H1 (cell line): ENCODE measurements at regions not wholly inside any gene's neighbourhood (a gene's known extent, or its start where the extent isn't known, plus 50 kb on each side); places are given as distances from the start of the nearest gene placed in this dataset.

ENCODE experiments used
- CTCF ChIA-PET: fragments of 300-600 bp; sonication (Branson Sonifier 250); formaldehyde crosslinking; loops from one replicate; lab custom pipeline; 2021; ENCODE audit not compliant: partially characterized antibody; lab: Charles Lee
- POLR2A ChIA-PET: fragments of 300-600 bp; sonication (Branson Sonifier 250); formaldehyde crosslinking; loops from one replicate; lab custom pipeline; 2021; ENCODE audit warnings: inconsistent platforms; ENCODE audit not compliant: partially characterized antibody; lab: Charles Lee
- DNase-seq, 2 experiments: peaks; one replicate each; pipeline versions ENCODE4 v3.0.0 to v3.0.0-alpha.2; 2010 to 2022; ENCODE audit warnings: low spot score in 2 of 2, low read depth in 1 of 2, mixed read lengths in 1 of 2
- FAIRE-seq: peaks from 2 replicates; lab custom pipeline; 2011; peaks lifted over from hg19 to GRCh38; lab: Jason Lieb, UNC
- H2AFZ ChIP-seq: 2 replicates; pipeline ENCODE4 v1.8.1; 2012; ENCODE audit warnings: low read length, inconsistent platforms
- H2AK5ac ChIP-seq: 2 replicates; pipeline ENCODE4 v1.6.1; 2013; ENCODE audit warnings: low read depth, low read length
- H2BK120ac ChIP-seq: replicated peaks from 2 replicates; pipeline ENCODE3; 2013; ENCODE audit warnings: low read depth, low read length, inconsistent platforms
- H2BK12ac ChIP-seq: 2 replicates; pipeline ENCODE4 v1.6.1; 2013; ENCODE audit warnings: low read depth, low read length
- H2BK15ac ChIP-seq: 2 replicates; pipeline ENCODE4 v1.6.1; 2013; ENCODE audit warnings: low read length
- H2BK20ac ChIP-seq: 2 replicates; pipeline ENCODE4 v1.6.1; 2013; ENCODE audit warnings: low read length
- H2BK5ac ChIP-seq: 2 replicates; pipeline ENCODE4 v1.6.1; 2013; ENCODE audit warnings: low read depth, low read length
- H3K14ac ChIP-seq: 2 replicates; pipeline ENCODE4 v1.6.1; 2013; ENCODE audit warnings: inconsistent platforms; ENCODE audit not compliant: insufficient read length
- H3K18ac ChIP-seq: 2 replicates; pipeline ENCODE4 v1.6.1; 2013; ENCODE audit warnings: low read length; ENCODE audit errors: extremely low read depth
- H3K23ac ChIP-seq: 2 replicates; pipeline ENCODE4 v1.6.1; 2013; ENCODE audit warnings: inconsistent platforms; ENCODE audit not compliant: insufficient read length
- H3K23me2 ChIP-seq: 2 replicates; pipeline ENCODE4 v1.6.1; 2013; ENCODE audit warnings: low read depth, low read length
- H3K27ac ChIP-seq: 2 replicates; pipeline ENCODE4 v1.6.1; 2011; ENCODE audit warnings: low read depth, low read length, inconsistent platforms
- H3K27me3 ChIP-seq, 4 experiments: replicated peaks in 1 of 4; 1 replicate in 1 of 4; 2 replicates in 3 of 4; pipeline versions ENCODE4 v1.6.1 to v1.8.1; 2011 to 2013; ENCODE audit warnings: low read length in 3 of 4, mild to moderate bottlenecking in 3 of 4, inconsistent platforms in 2 of 4, mixed read lengths in 2 of 4, moderate library complexity in 1 of 4; ENCODE audit not compliant: control insufficient read depth in 3 of 4, insufficient read depth in 3 of 4; ENCODE audit errors: extremely low read depth in 1 of 4
- H3K36me3 ChIP-seq, 4 experiments: 2 replicates each; pipeline versions ENCODE4 v1.6.1 to v1.8.1; 2011 to 2013; ENCODE audit warnings: mild to moderate bottlenecking in 4 of 4, low read length in 3 of 4, moderate library complexity in 2 of 4, control low read depth in 1 of 4, inconsistent platforms in 1 of 4; ENCODE audit not compliant: insufficient read depth in 4 of 4, control insufficient read depth in 2 of 4
- H3K4ac ChIP-seq: replicated peaks from 2 replicates; pipeline ENCODE3; 2013; ENCODE audit warnings: low read length, low read depth, mixed read lengths, inconsistent platforms; ENCODE audit not compliant: insufficient read length
- H3K4me1 ChIP-seq, 4 experiments: replicated peaks in 1 of 4; 1 replicate in 1 of 4; 2 replicates in 3 of 4; pipeline versions ENCODE4 v1.6.1 to v1.8.1; 2011 to 2013; ENCODE audit warnings: low read length in 3 of 4, inconsistent platforms in 2 of 4, mixed read lengths in 1 of 4; ENCODE audit not compliant: insufficient read depth in 4 of 4, control insufficient read depth in 3 of 4
- H3K4me2 ChIP-seq, 2 experiments: 2 replicates each; pipeline versions ENCODE4 v1.6.1 to v1.8.1; 2011 to 2013; ENCODE audit warnings: low read depth in 2 of 2, low read length in 2 of 2, control low read depth in 1 of 2, inconsistent platforms in 1 of 2, mild to moderate bottlenecking in 1 of 2; ENCODE audit not compliant: insufficient read depth in 1 of 2
- H3K4me3 ChIP-seq, 4 experiments: fragments of 200-600, 300-600 bp in 1 of 4; sonication (generic), shearing (Covaris generic), sonication (Bioruptor Twin) in 1 of 4; 2 replicates each; pipeline versions ENCODE4 v1.5.1 to v1.8.1; 2011 to 2016; ENCODE audit warnings: low read length in 4 of 4, low read depth in 3 of 4, control low read depth in 2 of 4, inconsistent platforms in 2 of 4, mild to moderate bottlenecking in 2 of 4, mixed read lengths in 1 of 4, moderate library complexity in 1 of 4; ENCODE audit not compliant: insufficient read depth in 2 of 4; ENCODE audit errors: extremely low read depth in 1 of 4
- H3K56ac ChIP-seq: replicated peaks from 2 replicates; pipeline ENCODE3; 2013; ENCODE audit warnings: low read depth, mild to moderate bottlenecking, mixed read lengths, low read length, inconsistent platforms; ENCODE audit not compliant: insufficient read length
- H3K79me1 ChIP-seq: 2 replicates; pipeline ENCODE4 v1.6.1; 2013; ENCODE audit warnings: low read depth, low read length, control low read depth
- H3K79me2 ChIP-seq, 2 experiments: 2 replicates each; pipeline versions ENCODE4 v1.6.1 to v1.8.1; 2012 to 2013; ENCODE audit warnings: low read length in 2 of 2, mild to moderate bottlenecking in 2 of 2, inconsistent platforms in 1 of 2; ENCODE audit not compliant: insufficient read depth in 2 of 2, control insufficient read depth in 1 of 2
- H3K9ac ChIP-seq, 4 experiments: replicated peaks in 1 of 4; 1 replicate in 1 of 4; 2 replicates in 3 of 4; pipeline versions ENCODE4 v1.6.1 to v1.8.1; 2011 to 2013; ENCODE audit warnings: low read depth in 3 of 4, low read length in 3 of 4, control low read depth in 2 of 4, mild to moderate bottlenecking in 2 of 4, moderate library complexity in 2 of 4, inconsistent platforms in 1 of 4; ENCODE audit errors: extremely low read depth in 1 of 4
- H3K9me3 ChIP-seq, 2 experiments: 2 replicates each; pipeline versions ENCODE4 v1.6.1 to v1.8.1; 2012 to 2013; ENCODE audit warnings: mild to moderate bottlenecking in 2 of 2, moderate library complexity in 2 of 2, control low read depth in 1 of 2, inconsistent platforms in 1 of 2, low read depth in 1 of 2, low read length in 1 of 2, mixed read lengths in 1 of 2; ENCODE audit not compliant: insufficient read depth in 2 of 2
- H4K20me1 ChIP-seq, 2 experiments: replicated peaks in 1 of 2; 2 replicates each; pipeline versions ENCODE3 to v1.8.1; 2011 to 2013; ENCODE audit warnings: inconsistent platforms in 2 of 2, low read length in 2 of 2, mild to moderate bottlenecking in 1 of 2; ENCODE audit not compliant: insufficient read depth in 2 of 2, control insufficient read depth in 1 of 2
- H4K5ac ChIP-seq: 2 replicates; pipeline ENCODE4 v1.6.1; 2013; ENCODE audit warnings: low read length, low read depth, mixed read lengths, inconsistent platforms; ENCODE audit not compliant: insufficient read length
- H4K8ac ChIP-seq: 2 replicates; pipeline ENCODE4 v1.8.0; 2013; ENCODE audit warnings: mild to moderate bottlenecking, moderate library complexity, low read length, inconsistent platforms; ENCODE audit not compliant: insufficient read depth; ENCODE audit errors: extremely low read depth
- H4K91ac ChIP-seq: replicated peaks from 2 replicates; pipeline ENCODE3; 2013; ENCODE audit warnings: low read length, mixed read lengths, inconsistent platforms; ENCODE audit not compliant: insufficient read length
- BACH1 ChIP-seq: IDR thresholded peaks from 2 replicates; pipeline ENCODE4 v1.6.1; 2012; ENCODE audit warnings: low read length, improper control_type of control experiment
- BRCA1 ChIP-seq: IDR thresholded peaks from 2 replicates; pipeline ENCODE4 v1.6.1; 2012; ENCODE audit warnings: low read depth, low read length, improper control_type of control experiment
- CREB1 ChIP-seq: IDR thresholded peaks from 2 replicates; pipeline ENCODE4 v1.6.1; 2012; ENCODE audit warnings: inconsistent platforms
- EGR1 ChIP-seq: IDR thresholded peaks from 2 replicates; pipeline ENCODE4 v1.6.1; 2011; ENCODE audit warnings: low read depth, low read length, borderline replicate concordance
- JUN ChIP-seq: IDR thresholded peaks from 2 replicates; pipeline ENCODE4 v1.6.1; 2011; ENCODE audit warnings: low read depth, mild to moderate bottlenecking, improper control_type of control experiment, low read length
- JUND ChIP-seq: IDR thresholded peaks from 2 replicates; pipeline ENCODE4 v1.6.1; 2011; ENCODE audit warnings: mild to moderate bottlenecking, improper control_type of control experiment, low read length
- SP2 ChIP-seq: IDR thresholded peaks from 2 replicates; pipeline ENCODE4 v1.6.1; 2012; ENCODE audit warnings: mild to moderate bottlenecking, low read length, inconsistent platforms
- SP4 ChIP-seq: IDR thresholded peaks from 2 replicates; pipeline ENCODE4 v1.6.1; 2012; ENCODE audit warnings: low read length, inconsistent platforms
- SUZ12 ChIP-seq: fragments of 200-600 bp; sonication (generic); IDR thresholded peaks from 2 replicates; pipeline ENCODE4 v1.6.1; 2012; ENCODE audit warnings: mild to moderate bottlenecking, inconsistent platforms, low read length, moderate library complexity, mixed read lengths
- TBP ChIP-seq: IDR thresholded peaks from 2 replicates; pipeline ENCODE4 v1.6.1; 2011; ENCODE audit warnings: low read depth, low read length, improper control_type of control experiment
- WGBS, 2 experiments: shearing (Covaris generic) in 1 of 2; methylation state at CpG; one replicate each; pipeline versions ENCODE4 v1.1.6 to v1.1.7; 2013 to 2015; ENCODE audit warnings: low lambda C conversion rate in 2 of 2, mixed read lengths in 2 of 2, inconsistent platforms in 1 of 2, low coverage in 1 of 2, missing lambda C conversion rate in 1 of 2; ENCODE audit not compliant: insufficient replicate concordance in 2 of 2, insufficient coverage in 1 of 2, insufficient read length in 1 of 2; ENCODE audit errors: extremely low coverage in 1 of 2, missing lambda C conversion rate in 1 of 2; 5-methylcytosine and 5-hydroxymethylcytosine counted together
- TF ChIP-seq, protein P1 (sequence below): IDR thresholded peaks from 2 replicates; pipeline ENCODE4 v1.6.1; 2012; ENCODE audit warnings: inconsistent platforms
- TF ChIP-seq, protein P2 (sequence below), 3 experiments: IDR thresholded peaks; 1 replicate in 2 of 3; 2 replicates in 1 of 3; pipeline versions ENCODE4 v1.5.1 to v1.6.1; 2011; ENCODE audit warnings: low read length in 3 of 3, mild to moderate bottlenecking in 3 of 3, inconsistent platforms in 2 of 3, low read depth in 1 of 3, moderate library complexity in 1 of 3; ENCODE audit not compliant: insufficient read depth in 1 of 3; ENCODE audit errors: control extremely low read depth in 1 of 3

DNA sequence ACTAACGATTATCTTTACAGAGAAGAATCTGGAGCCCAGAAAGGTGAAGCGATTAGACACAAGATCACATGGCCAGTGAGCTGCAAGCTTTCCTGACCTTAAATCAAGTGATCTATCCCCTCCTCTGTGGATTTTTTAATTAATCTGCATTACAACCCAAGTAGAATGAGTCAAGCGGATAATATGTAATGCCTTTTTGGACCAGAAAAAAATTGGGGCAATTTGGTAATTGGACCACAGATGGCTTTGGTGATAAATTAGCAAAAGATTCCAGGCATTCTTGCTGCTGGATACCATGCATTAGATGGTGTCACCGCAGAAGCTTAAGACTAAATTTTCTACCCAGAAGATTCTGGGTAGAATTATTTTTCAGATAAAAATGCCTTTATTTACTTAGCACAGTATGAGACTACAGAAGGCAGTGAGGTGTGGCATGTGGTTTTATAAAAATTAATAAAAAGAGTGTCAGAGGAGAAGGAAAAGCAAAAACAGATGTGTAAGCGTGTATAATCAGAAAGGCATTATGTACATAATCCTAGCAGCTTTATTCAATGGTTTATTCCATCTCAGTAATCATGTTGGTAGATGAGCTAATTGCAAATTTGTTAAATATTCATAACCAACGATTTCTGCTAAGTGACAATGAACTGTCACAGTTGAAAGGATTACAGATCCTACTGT, 53.9 kb upstream of the PCSK2 start:
- no peak overlapping the region for H2BK12ac ChIP-seq
- H3K23me2 ChIP-seq = no peaks in the 10 kb centered on the region
- no peaks in the 10 kb centered on the region for H3K9me3 ChIP-seq
- H3K56ac ChIP-seq = no peak overlapping the region
- CTCF ChIA-PET = interaction anchor here (1.0 kb wide), 2 partner anchors 19 to 258 kb away, joined by 3 read pairs; no protein-coding TSS in a partner anchor
- H4K5ac ChIP-seq = no peak overlapping the region
- no peak overlapping the region for H4K91ac ChIP-seq
- H4K8ac ChIP-seq = no peak overlapping the region
- no peak overlapping the region for H3K27ac ChIP-seq
- no peak for DNase-seq
- H2BK5ac ChIP-seq = no peak overlapping the region
- H3K9ac ChIP-seq = no peak overlapping the region
- H3K4me2 ChIP-seq = no peak overlapping the region
- H2BK15ac ChIP-seq = no peak overlapping the region
- H2BK20ac ChIP-seq = no peak overlapping the region
- no peaks in the 10 kb centered on the region for H3K79me1 ChIP-seq
- H3K4ac ChIP-seq = no peak overlapping the region
- WGBS, 2 experiments = 75% methylated on average over 6 of the region's 6 CpGs; no CpG with 5 or more reads in 1 of the 2 experiments
- H2AK5ac ChIP-seq = no peak overlapping the region
- no peak overlapping the region for H2BK120ac ChIP-seq
- POLR2A ChIA-PET = interaction anchor here (1.3 kb wide), 1 partner anchor 10 kb away, joined by 3 read pairs; no protein-coding TSS in a partner anchor
- no peak overlapping the region for H3K4me3 ChIP-seq
- no peaks in the 10 kb centered on the region for H4K20me1 ChIP-seq
- no peak overlapping the region for H2AFZ ChIP-seq
- H3K27me3 ChIP-seq = no peaks in the 10 kb centered on the region
- no peak overlapping the region for H3K14ac ChIP-seq
- no peaks in the 10 kb centered on the region for H3K79me2 ChIP-seq
- no peak for FAIRE-seq
- H3K18ac ChIP-seq = no peak overlapping the region
- H3K23ac ChIP-seq = no peak overlapping the region
- no peaks in the 10 kb centered on the region; a peak in 1 of 7 replicates for H3K4me1 ChIP-seq
- H3K36me3 ChIP-seq = no peaks in the 10 kb centered on the region
- no peak for TF ChIP-seq BRCA1
- TF ChIP-seq EGR1 = no peak
- TF ChIP-seq JUN = no peak
- TF ChIP-seq, protein P1, sequence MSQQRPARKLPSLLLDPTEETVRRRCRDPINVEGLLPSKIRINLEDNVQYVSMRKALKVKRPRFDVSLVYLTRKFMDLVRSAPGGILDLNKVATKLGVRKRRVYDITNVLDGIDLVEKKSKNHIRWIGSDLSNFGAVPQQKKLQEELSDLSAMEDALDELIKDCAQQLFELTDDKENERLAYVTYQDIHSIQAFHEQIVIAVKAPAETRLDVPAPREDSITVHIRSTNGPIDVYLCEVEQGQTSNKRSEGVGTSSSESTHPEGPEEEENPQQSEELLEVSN = no peak
- no peak for TF ChIP-seq BACH1
- no peak for TF ChIP-seq SUZ12
- TF ChIP-seq SP2 = no peak
- TF ChIP-seq JUND = no peak
- TF ChIP-seq TBP = no peak
- TF ChIP-seq, protein P2, sequence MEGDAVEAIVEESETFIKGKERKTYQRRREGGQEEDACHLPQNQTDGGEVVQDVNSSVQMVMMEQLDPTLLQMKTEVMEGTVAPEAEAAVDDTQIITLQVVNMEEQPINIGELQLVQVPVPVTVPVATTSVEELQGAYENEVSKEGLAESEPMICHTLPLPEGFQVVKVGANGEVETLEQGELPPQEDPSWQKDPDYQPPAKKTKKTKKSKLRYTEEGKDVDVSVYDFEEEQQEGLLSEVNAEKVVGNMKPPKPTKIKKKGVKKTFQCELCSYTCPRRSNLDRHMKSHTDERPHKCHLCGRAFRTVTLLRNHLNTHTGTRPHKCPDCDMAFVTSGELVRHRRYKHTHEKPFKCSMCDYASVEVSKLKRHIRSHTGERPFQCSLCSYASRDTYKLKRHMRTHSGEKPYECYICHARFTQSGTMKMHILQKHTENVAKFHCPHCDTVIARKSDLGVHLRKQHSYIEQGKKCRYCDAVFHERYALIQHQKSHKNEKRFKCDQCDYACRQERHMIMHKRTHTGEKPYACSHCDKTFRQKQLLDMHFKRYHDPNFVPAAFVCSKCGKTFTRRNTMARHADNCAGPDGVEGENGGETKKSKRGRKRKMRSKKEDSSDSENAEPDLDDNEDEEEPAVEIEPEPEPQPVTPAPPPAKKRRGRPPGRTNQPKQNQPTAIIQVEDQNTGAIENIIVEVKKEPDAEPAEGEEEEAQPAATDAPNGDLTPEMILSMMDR (IDR thresholded peaks at IDR 0.05; ENCODE audit: control extremely low read depth in 1 of 3, insufficient read depth in 1 of 3, low read depth in 1 of 3, low read length in 3 of 3) = no peak
- no peak for TF ChIP-seq SP4
- no peak for TF ChIP-seq CREB1
